BLaER1 treated with 17β-estradiol and CSF1 and Interleukin-3, amounts not matched to agents 10 nM and 100 nM (cell line): ENCODE measurements at regions not wholly inside any gene's neighbourhood (a gene's known extent, or its start where the extent isn't known, plus 50 kb on each side); places are given as distances from the start of the nearest gene placed in this dataset.

Experiments
- H3K27ac ChIP-seq, 11 experiments: shearing (Covaris generic); formaldehyde crosslinking; 2 replicates each; pipeline ENCODE4 v1.8.1; 2022
- H3K27me3 ChIP-seq, 11 experiments: shearing (Covaris generic); formaldehyde crosslinking; 2 replicates each; pipeline ENCODE4 v1.8.1; 2022
- H3K36me3 ChIP-seq, 11 experiments: shearing (Covaris generic); formaldehyde crosslinking; 2 replicates each; pipeline ENCODE4 v1.8.1; 2022
- H3K4me1 ChIP-seq, 10 experiments: shearing (Covaris generic); formaldehyde crosslinking; 2 replicates each; pipeline ENCODE4 v1.8.1; 2022
- H3K4me2 ChIP-seq, 11 experiments: shearing (Covaris generic); formaldehyde crosslinking; 2 replicates each; pipeline ENCODE4 v1.8.1; 2022
- H3K4me3 ChIP-seq, 10 experiments: shearing (Covaris generic); formaldehyde crosslinking; 2 replicates each; pipeline ENCODE4 v1.8.1; 2022
- H3K9ac ChIP-seq, 11 experiments: shearing (Covaris generic); formaldehyde crosslinking; 2 replicates each; pipeline ENCODE4 v1.8.1; 2022
- H3K9me3 ChIP-seq, 11 experiments: shearing (Covaris generic); formaldehyde crosslinking; replicated peaks in 1 of 11; 2 replicates each; pipeline ENCODE4 v1.8.1; 2022
- H4K20me1 ChIP-seq, 11 experiments: shearing (Covaris generic); formaldehyde crosslinking; 2 replicates each; pipeline ENCODE4 v1.8.1; 2022
- Cebpa-rat ChIP-seq, 11 experiments: shearing (Covaris generic); IDR thresholded peaks; 2 replicates each; pipeline ENCODE4 v1.8.1; 2022

DNA sequence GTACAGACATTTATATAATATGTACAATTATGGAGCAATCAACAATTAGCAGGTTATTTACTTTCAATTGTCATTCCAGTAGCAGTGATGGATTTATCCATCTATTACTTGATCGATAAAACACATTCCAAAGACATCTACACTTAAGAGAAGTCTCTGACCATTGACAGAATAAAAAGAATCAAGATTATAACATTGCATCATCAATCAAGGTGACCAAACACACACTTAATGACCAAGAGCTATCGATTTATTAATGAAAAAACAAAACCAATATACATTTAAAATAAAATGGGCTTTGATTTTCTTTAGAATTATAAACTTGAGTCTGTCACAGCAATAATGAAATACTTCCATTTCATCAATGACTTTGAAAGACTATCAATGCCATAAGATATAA is 170.2 kb upstream of the CDKN3 start:
- H4K20me1 ChIP-seq, result no peaks in the 10 kb centered on the region
- no peak overlapping the region for H3K4me2 ChIP-seq
- no peaks in the 10 kb centered on the region for H3K36me3 ChIP-seq
- H3K9ac ChIP-seq, result no peak overlapping the region
- no peaks in the 10 kb centered on the region for H3K9me3 ChIP-seq
- TF ChIP-seq Cebpa-rat (IDR thresholded peaks at IDR 0.05), result no peak
- H3K27me3 ChIP-seq, result peaks cover 0 to under 1% (median 0%) of the 10 kb centered on the region in 11 experiments; a peak in 2 of 22 replicates
- H3K27ac ChIP-seq, result no peak overlapping the region
- no peaks in the 10 kb centered on the region for H3K4me1 ChIP-seq
- H3K4me3 ChIP-seq, result no peak overlapping the region

GRCh38 chr14:54229136-54229535 is 167.7 kb upstream of the CDKN3 start:
- Histone ChIP-seq H3K4me3 (no peak overlapping the region), H3K27ac (no peak overlapping the region), H4K20me1 (no peaks in the 10 kb centered on the region), H3K9me3 (no peaks in the 10 kb centered on the region), H3K27me3 (no peaks in the 10 kb centered on the region), H3K4me1 (no peaks in the 10 kb centered on the region), H3K4me2 (no peak overlapping the region), H3K9ac (no peak overlapping the region), H3K36me3 (no peaks in the 10 kb centered on the region)
- TF ChIP-seq Cebpa-rat (IDR thresholded peaks at IDR 0.05), result no peak

- Histone ChIP-seq H3K36me3 (no peaks in the 10 kb centered on the region), H4K20me1 (no peaks in the 10 kb centered on the region), H3K27me3 (no peaks in the 10 kb centered on the region), H3K4me2 (no peak overlapping the region), H3K4me1 (no peaks in the 10 kb centered on the region), H3K4me3 (no peak overlapping the region), H3K9me3 (no peaks in the 10 kb centered on the region), H3K9ac (no peak overlapping the region), H3K27ac (no peak overlapping the region)
- no peak for TF ChIP-seq Cebpa-rat (IDR thresholded peaks at IDR 0.05)
Observed at GRCh38 chr14:54230645-54231044, 166.2 kb upstream of the CDKN3 start.

DNA sequence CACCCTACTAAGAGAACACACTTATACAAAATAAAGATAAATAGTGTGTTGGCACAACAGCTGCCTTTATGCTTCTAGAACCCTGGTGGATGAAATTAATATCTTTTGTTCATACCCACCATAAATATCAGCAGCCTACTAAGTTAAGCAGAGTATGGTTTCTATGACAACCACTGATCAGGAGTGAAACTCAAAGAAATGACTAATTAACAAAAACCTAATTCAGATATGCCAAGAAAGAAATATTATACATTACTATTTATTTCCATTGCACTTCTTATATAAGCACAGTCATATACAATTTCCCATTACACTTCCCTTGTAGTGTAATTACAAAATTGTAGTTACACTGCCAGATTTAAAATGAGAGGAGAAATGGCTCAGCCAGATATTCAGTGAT is 164.1 kb upstream of the CDKN3 start:
- no peak overlapping the region for H3K27ac ChIP-seq
- H3K9me3 ChIP-seq, result no peaks in the 10 kb centered on the region
- TF ChIP-seq Cebpa-rat (IDR thresholded peaks at IDR 0.05), result no peak
- no peaks in the 10 kb centered on the region for H4K20me1 ChIP-seq
- H3K4me2 ChIP-seq, result no peak overlapping the region
- H3K9ac ChIP-seq, result no peak overlapping the region
- no peak overlapping the region for H3K4me3 ChIP-seq
- H3K36me3 ChIP-seq, result no peaks in the 10 kb centered on the region
- H3K27me3 ChIP-seq, result no peaks in the 10 kb centered on the region
- H3K4me1 ChIP-seq, result no peaks in the 10 kb centered on the region

- Histone ChIP-seq H3K36me3 (no peaks in the 10 kb centered on the region), H3K4me1 (peaks cover 0 to 17% (median 0%) of the 10 kb centered on the region in 10 experiments; a peak in 4 of 20 replicates), H4K20me1 (no peaks in the 10 kb centered on the region), H3K27me3 (no peaks in the 10 kb centered on the region), H3K27ac (no peak overlapping the region), H3K9ac (no peak overlapping the region), H3K9me3 (no peaks in the 10 kb centered on the region), H3K4me3 (no peak overlapping the region), H3K4me2 (peak overlapping the region in 2 of 11 experiments; percentile 47 to 59; a peak in 4 of 22 replicates)
- no peak for TF ChIP-seq Cebpa-rat (IDR thresholded peaks at IDR 0.05)
Observed at GRCh38 chr14:54241517-54241916, 155.3 kb upstream of the CDKN3 start.

DNA sequence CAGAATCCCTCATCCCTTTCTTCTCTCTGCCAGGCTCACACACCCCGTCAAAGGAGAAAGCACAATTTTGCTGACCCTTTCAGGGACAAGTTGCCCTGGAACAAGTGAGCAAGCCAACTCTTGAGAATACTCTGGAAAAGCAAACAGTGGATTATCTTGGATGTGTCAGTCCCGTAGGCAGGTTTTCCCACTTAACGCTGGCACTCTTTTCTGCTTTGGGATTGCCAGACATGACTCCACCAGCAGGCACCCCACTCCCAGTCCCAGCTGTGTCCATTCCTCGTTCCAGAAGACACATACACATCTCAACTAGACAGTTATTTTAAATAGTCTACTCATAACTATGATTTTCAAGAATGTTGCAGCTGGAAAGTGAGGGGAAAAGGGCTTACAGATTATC is 145.5 kb upstream of the CDKN3 start:
- Histone ChIP-seq H3K27me3 (no peaks in the 10 kb centered on the region), H3K4me3 (no peak overlapping the region), H3K9me3 (peaks cover 0 to 17% (median 5%) of the 10 kb centered on the region in 11 experiments; a peak in 6 of 22 replicates), H3K9ac (no peak overlapping the region), H3K36me3 (no peaks in the 10 kb centered on the region), H4K20me1 (no peaks in the 10 kb centered on the region), H3K4me2 (no peak overlapping the region), H3K27ac (no peak overlapping the region), H3K4me1 (peaks cover 0 to 15% (median 7%) of the 10 kb centered on the region in 10 experiments; a peak in 13 of 20 replicates)
- TF ChIP-seq Cebpa-rat (IDR thresholded peaks at IDR 0.05), result no peak

DNA sequence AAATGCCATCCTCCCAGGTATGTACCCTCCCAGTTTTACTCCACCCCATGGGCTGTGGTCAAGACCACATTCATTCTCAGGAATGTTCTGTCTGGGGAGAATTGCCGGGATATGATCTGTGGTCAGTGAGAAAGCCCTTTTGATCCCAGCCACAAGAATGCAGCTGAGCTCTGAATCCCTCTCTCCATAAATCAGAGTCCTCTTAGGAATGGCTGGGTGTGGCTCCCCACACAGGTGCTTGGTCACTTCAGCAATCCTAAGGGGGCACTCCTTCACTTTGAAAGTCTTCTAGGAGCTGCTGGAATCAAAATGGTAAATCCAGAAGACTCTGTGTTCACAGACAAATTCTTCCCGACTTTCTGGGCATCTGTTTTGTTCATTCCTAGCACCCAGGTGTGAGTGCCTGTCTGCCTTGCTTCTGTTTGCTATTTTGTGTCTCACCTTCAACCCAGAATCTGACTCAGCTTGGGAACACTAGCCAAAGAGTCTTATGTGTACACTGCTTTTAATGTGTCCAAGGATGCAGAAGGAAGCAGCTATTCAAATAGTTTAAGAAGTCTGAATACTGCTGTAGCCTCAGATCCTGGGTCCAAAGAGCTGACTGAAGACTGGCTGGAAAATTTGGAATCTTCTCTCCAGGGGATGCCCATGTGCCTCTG is 144.6 kb upstream of the CDKN3 start:
- peaks cover 0 to 17% (median 5%) of the 10 kb centered on the region in 11 experiments; a peak in 6 of 22 replicates for H3K9me3 ChIP-seq
- no peak overlapping the region for H3K9ac ChIP-seq
- no peak overlapping the region for H3K4me3 ChIP-seq
- no peak overlapping the region for H3K4me2 ChIP-seq
- no peak for TF ChIP-seq Cebpa-rat (IDR thresholded peaks at IDR 0.05)
- H3K27ac ChIP-seq, result no peak overlapping the region
- no peaks in the 10 kb centered on the region for H3K27me3 ChIP-seq
- peaks cover 0 to 17% (median 7%) of the 10 kb centered on the region in 10 experiments; a peak in 13 of 20 replicates for H3K4me1 ChIP-seq
- H4K20me1 ChIP-seq, result no peaks in the 10 kb centered on the region
- H3K36me3 ChIP-seq, result no peaks in the 10 kb centered on the region

- Histone ChIP-seq H3K9me3 (peaks cover 0 to 17% (median 5%) of the 10 kb centered on the region in 11 experiments; a peak in 6 of 22 replicates), H4K20me1 (no peaks in the 10 kb centered on the region), H3K9ac (no peak overlapping the region), H3K27ac (no peak overlapping the region), H3K4me3 (no peak overlapping the region), H3K4me1 (peaks cover 0 to 20% (median 9%) of the 10 kb centered on the region in 10 experiments; a peak in 15 of 20 replicates), H3K4me2 (no peak overlapping the region), H3K27me3 (no peaks in the 10 kb centered on the region), H3K36me3 (no peaks in the 10 kb centered on the region)
- no peak for TF ChIP-seq Cebpa-rat (IDR thresholded peaks at IDR 0.05)
Observed at GRCh38 chr14:54253195-54253947, 143.4 kb upstream of the CDKN3 start.

- no peak for TF ChIP-seq Cebpa-rat (IDR thresholded peaks at IDR 0.05)
- Histone ChIP-seq H4K20me1 (no peaks in the 10 kb centered on the region), H3K4me2 (peak overlapping the region in 7 of 11 experiments; percentile 25 to 55 (median 45); a peak in 10 of 22 replicates), H3K36me3 (no peaks in the 10 kb centered on the region), H3K4me3 (no peak overlapping the region), H3K4me1 (peaks cover 0 to 16% (median 10%) of the 10 kb centered on the region in 10 experiments; a peak in 15 of 20 replicates), H3K9me3 (peaks cover 0 to 17% (median 5%) of the 10 kb centered on the region in 11 experiments; a peak in 6 of 22 replicates), H3K27me3 (no peaks in the 10 kb centered on the region), H3K27ac (no peak overlapping the region), H3K9ac (no peak overlapping the region)
Observed at GRCh38 chr14:54256156-54256555, 140.7 kb upstream of the CDKN3 start.
